NCI-H82 treated with DMSO at 0.1 percent for 48 hours (cell line): ENCODE measurements at regions not wholly inside any gene's neighbourhood (a gene's known extent, or its start where the extent isn't known, plus 50 kb on each side); places are given as distances from the start of the nearest gene placed in this dataset.
"Not testable (repeated sequence)": the region's sequence is repeated elsewhere in the genome, so short reads cannot be mapped to it uniquely, and the experiment has no call there.

ENCODE experiments used
- DNase-seq: peaks from one replicate; lab custom pipeline; 2025; ENCODE audit not compliant: unreplicated experiment; lab: John Stamatoyannopoulos, UW

- no peak for DNase-seq
Measured at GRCh38 chr10:53357587-53357986, 585.0 kb upstream of the MBL2 start.

- no peak for DNase-seq
Measured at GRCh38 chr10:53356616-53357349, 584.2 kb upstream of the MBL2 start.

- DNase-seq: not testable (repeated sequence)
Measured at GRCh38 chr10:53342531-53342930, 569.9 kb upstream of the MBL2 start.

DNA sequence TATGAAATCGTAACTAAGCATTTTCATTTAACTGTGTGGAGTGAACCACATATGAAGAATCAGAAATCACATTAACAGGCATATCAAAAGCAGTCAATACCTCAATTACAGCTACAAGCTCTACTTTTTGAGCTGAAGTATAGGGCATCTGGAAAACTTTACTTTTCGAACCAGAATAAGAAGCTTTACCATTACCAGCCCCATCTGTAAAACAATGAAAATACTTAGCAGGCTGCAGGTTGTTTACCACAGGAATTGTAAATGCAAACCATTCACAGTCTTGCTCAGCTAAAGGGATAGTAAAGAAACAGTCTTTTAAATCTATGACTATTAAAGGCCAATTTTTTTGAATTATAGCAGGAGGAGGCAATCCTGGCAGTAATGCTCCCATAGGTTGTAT, 565.6 kb upstream of the MBL2 start:
- not testable (repeated sequence) for DNase-seq

GRCh38 chr10:53335803-53336422, 563.3 kb upstream of the MBL2 start:
- DNase-seq: not testable (repeated sequence)

GRCh38 chr10:53331460-53331859, 558.9 kb upstream of the MBL2 start:
- DNase-seq: no peak

- DNase-seq: not testable (repeated sequence)
Measured at GRCh38 chr10:53326401-53327305, 554.1 kb upstream of the MBL2 start.

DNA sequence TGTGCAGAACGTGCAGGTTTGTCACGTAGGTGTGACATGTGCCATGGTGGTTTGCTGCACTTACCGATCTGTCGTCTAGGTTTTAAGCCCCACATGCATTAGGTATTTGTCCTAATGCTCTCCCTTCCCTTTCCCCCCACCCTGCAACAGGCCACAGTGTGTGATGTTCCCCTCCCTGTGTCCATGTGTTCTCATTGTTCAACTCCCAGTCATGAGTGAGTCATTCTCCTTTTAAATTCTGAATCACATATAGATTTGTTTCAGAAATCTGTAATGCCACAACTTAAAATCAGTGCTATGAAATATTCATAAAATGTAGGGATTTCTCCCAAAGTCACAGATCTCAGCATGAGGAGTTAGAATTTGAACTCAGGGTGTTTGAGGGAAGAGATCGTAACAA, 552.5 kb upstream of the MBL2 start:
- no peak for DNase-seq

GRCh38 chr10:53315709-53316108, 543.1 kb upstream of the MBL2 start:
- no peak for DNase-seq

DNA sequence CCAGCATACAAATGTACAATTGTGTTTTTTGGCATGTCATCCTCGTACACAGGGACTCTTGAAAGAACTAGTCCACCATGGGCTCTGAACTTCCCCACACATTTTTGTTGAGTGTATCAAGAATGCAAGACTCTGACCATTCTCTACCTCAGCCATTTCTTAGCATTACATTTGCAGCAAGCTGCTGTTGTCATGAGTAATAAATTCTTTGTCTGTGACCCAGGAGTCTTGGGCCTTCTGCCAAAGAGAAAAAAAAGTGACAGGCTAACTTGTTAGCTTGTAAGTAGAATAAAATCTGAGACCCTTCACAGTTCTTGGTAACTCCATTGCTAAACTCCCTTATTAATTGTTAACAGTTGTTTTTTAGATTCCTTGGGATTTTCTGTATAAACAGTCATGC, 542.3 kb upstream of the MBL2 start:
- no peak for DNase-seq

DNA sequence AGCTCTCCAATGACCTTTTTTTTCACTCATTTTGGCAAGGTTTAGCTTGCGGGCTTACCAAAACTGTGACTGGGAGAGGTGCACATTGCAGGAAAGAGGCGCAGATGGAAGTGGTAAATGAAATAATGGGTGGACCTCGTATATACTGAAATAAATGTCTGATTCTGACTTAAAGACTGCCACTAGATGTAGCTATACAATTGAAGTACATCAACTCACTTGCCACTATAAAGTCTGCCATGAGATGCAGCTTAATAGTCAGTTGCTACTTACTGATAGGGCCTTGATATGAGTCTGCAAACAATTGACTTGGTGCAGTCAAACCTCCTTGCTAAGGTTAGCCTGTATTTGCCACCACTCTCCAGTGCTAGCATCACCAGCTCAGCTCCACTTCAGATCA, 525.9 kb upstream of the MBL2 start:
- DNase-seq: no peak

- no peak for DNase-seq
Measured at GRCh38 chr10:53284615-53285182, 512.1 kb upstream of the MBL2 start.

GRCh38 chr10:53276797-53277196, 504.2 kb upstream of the MBL2 start:
- no peak for DNase-seq

- no peak for DNase-seq
Measured at GRCh38 chr10:53269482-53269881, 496.9 kb upstream of the MBL2 start.

GRCh38 chr10:53260213-53260612, 487.6 kb upstream of the MBL2 start:
- no peak for DNase-seq

GRCh38 chr10:53256623-53257022, 484.0 kb upstream of the MBL2 start:
- DNase-seq: no peak

GRCh38 chr10:53255661-53256205, 483.1 kb upstream of the MBL2 start:
- no peak for DNase-seq

- no peak for DNase-seq
Measured at GRCh38 chr10:53253221-53253620, 480.6 kb upstream of the MBL2 start.

DNA sequence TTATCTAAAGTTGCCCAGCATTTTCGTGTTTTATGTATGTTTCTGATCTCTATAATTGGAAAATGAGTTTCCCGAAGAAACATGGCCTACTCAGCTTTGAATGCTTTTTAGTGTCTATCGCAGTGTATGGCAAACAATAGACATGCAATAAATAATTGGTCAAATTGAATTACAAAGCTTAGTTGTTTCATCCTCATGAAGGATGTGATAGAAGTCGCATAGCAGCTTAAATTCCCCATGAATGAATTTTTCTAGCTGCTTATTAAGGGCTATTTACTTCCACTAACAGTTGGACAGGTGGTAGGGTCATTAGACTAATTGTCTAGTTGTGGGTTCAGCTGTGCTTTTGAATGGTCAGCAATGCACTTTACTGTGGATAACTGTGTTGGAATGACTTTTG, 467.3 kb upstream of the MBL2 start:
- peak; percentile 10 for DNase-seq

DNA sequence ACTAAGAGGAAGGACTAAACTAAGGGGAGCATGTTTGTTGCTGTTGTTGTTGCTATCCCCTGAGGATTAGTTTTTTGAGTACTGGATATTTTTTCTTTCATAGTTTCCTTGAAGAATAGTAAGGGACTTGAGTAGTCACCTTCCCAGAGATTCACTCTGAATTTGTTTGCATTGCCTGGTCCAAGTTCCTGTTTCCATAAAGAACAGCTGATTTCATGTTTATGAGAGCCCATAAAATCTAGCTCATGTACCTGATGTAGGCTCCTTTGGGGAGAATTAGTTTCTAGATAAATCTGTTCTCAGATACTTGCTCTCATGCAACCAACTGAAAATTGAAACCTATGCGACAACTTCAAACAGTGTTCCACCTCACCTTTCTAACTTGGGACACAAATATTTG, 464.4 kb upstream of the MBL2 start:
- DNase-seq: no peak

DNA sequence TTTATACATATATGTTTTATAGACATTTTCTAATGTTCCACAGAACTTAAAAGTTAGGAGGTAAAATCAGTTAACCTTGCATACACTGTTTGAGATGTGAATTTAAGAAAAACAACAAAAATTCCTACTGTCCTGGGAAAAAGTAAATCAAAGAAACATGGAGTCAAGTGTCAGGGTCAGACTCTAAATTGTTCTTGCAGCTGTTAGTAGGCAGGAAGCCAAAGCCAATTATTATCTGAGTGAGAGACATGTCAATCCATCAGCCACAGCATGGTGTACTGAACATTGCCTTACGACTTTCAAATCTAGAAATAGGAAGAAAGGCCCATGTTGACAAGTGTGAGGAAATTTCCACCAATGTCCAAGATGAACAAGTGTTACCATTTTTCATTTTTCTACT, 461.2 kb upstream of the MBL2 start:
- DNase-seq: peak; percentile 19
